ENCODE measurements at regions not wholly inside any gene's neighbourhood (a gene's known extent, or its start where the extent isn't known, plus 50 kb on each side); places are given as distances from the start of the nearest gene placed in this dataset.

- Histone ChIP-seq H3K36me3 (no peaks in the 10 kb centered on the region), H3K27ac (peak overlapping the region in 3 of 8 donors; percentile 41 to 54 (median 44)), H3K4me1 (peaks cover 0 to 36% (median 16%) of the 10 kb centered on the region in 6 donors), H3K9me3 (no peaks in the 10 kb centered on the region), H3K4me3 (no peak overlapping the region), H3K27me3 (replicated peaks in 1 of 7) (peaks cover 0 to 64% (median 0%) of the 10 kb centered on the region in 7 donors)
- intact Hi-C loops (cut with DNase I; ENCODE audit: low total_unique reads) = no loop called here
- DNase-seq = no peak
- TF ChIP-seq POLR2A (IDR thresholded peaks at IDR 0.05) = no peak
- TF ChIP-seq POLR2AphosphoS5 (IDR thresholded peaks at IDR 0.05) = no peak
- TF ChIP-seq, protein P1, sequence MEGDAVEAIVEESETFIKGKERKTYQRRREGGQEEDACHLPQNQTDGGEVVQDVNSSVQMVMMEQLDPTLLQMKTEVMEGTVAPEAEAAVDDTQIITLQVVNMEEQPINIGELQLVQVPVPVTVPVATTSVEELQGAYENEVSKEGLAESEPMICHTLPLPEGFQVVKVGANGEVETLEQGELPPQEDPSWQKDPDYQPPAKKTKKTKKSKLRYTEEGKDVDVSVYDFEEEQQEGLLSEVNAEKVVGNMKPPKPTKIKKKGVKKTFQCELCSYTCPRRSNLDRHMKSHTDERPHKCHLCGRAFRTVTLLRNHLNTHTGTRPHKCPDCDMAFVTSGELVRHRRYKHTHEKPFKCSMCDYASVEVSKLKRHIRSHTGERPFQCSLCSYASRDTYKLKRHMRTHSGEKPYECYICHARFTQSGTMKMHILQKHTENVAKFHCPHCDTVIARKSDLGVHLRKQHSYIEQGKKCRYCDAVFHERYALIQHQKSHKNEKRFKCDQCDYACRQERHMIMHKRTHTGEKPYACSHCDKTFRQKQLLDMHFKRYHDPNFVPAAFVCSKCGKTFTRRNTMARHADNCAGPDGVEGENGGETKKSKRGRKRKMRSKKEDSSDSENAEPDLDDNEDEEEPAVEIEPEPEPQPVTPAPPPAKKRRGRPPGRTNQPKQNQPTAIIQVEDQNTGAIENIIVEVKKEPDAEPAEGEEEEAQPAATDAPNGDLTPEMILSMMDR (IDR thresholded peaks at IDR 0.05 in 8 of 11, conservative IDR thresholded peaks at IDR 0.05 in 3 of 11) = no peak
- 30 to 40% (median 32%) methylated on average over 9 to 10 of the region's 10 CpGs for WGBS, 5 donors
Measured at GRCh38 chr17:79305376-79305767, 230.7 kb downstream of the ENGASE start.

DNA sequence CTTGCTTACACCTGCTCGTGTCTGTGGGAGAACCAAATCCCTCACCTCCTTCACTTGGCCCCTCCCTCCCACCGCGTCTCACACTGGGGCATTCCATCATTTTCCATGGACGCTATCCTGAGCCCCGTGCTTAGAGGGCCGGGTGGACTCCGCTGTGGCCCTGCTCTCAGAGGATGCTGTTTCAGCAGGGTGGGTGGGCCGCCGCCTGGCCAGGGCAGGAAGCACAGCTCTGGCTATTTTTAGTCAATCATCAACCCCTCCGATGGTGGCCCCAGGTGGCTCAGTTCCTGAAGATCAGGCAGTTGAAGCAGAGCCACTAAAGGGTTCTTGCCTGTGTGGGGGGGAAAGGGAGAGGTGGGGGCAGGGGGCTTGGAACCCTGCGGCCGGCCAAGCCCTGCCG lies 230.3 kb downstream of the ENGASE start:
- Histone ChIP-seq H3K36me3 (no peaks in the 10 kb centered on the region), H3K27me3 (replicated peaks in 1 of 7) (peaks cover 0 to 60% (median 0%) of the 10 kb centered on the region in 7 donors), H3K4me1 (peaks cover 0 to 36% (median 16%) of the 10 kb centered on the region in 6 donors), H3K4me3 (no peak overlapping the region), H3K9me3 (no peaks in the 10 kb centered on the region), H3K27ac (no peak overlapping the region)
- intact Hi-C loops (cut with DNase I; ENCODE audit: low total_unique reads) = no loop called here
- DNase-seq = no peak
- 28 to 44% (median 34%) methylated on average over 13 of the region's 13 CpGs for WGBS, 5 donors
- TF ChIP-seq POLR2AphosphoS5 (IDR thresholded peaks at IDR 0.05) (no peak), POLR2A (IDR thresholded peaks at IDR 0.05) (no peak)
- TF ChIP-seq, protein P1 (IDR thresholded peaks at IDR 0.05 in 8 of 11, conservative IDR thresholded peaks at IDR 0.05 in 3 of 11) = no peak

DNA sequence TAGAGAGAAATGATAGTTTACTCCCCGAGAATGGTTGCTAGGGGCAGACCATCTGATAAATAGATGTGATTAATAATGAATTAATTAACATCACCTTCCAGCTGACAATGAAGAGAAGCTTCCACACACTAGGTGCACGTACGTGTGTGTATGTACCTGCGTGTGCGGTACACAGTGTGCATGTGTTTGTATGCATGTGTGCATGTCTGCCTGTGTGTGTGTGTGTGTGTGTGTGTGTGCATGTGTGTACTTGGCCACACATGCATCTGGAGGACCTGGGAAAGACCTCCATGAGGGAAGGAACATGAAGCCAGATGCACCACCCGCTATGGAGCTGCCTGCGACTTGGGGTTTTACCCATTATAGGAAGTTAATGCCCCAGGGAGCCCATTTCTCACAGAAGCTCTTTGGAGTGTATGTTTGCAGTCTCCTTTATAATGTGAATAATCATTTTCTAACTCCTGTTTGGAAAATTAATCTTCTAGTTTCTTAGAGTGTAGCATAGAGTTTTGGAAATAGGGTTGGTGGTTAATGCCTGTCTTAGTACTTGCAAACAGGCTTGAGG lies 229.1 kb downstream of the ENGASE start:
- no peak for DNase-seq
- intact Hi-C loops (cut with DNase I; ENCODE audit: low total_unique reads) = no loop called here
- H3K9me3 ChIP-seq = no peaks in the 10 kb centered on the region
- TF ChIP-seq, protein P1 (IDR thresholded peaks at IDR 0.05 in 8 of 11, conservative IDR thresholded peaks at IDR 0.05 in 3 of 11) = no peak
- no peak for TF ChIP-seq POLR2A (IDR thresholded peaks at IDR 0.05)
- no peak for TF ChIP-seq POLR2AphosphoS5 (IDR thresholded peaks at IDR 0.05)
- 76 to 82% (median 79%) methylated on average over 7 of the region's 7 CpGs for WGBS, 5 donors
- H3K4me1 ChIP-seq = peaks cover 0 to 36% (median 16%) of the 10 kb centered on the region in 6 donors
- peaks cover 0 to 61% (median 0%) of the 10 kb centered on the region in 7 donors for H3K27me3 ChIP-seq (replicated peaks in 1 of 7)
- H3K27ac ChIP-seq = no peak overlapping the region
- H3K36me3 ChIP-seq = no peaks in the 10 kb centered on the region
- H3K4me3 ChIP-seq = no peak overlapping the region

DNA sequence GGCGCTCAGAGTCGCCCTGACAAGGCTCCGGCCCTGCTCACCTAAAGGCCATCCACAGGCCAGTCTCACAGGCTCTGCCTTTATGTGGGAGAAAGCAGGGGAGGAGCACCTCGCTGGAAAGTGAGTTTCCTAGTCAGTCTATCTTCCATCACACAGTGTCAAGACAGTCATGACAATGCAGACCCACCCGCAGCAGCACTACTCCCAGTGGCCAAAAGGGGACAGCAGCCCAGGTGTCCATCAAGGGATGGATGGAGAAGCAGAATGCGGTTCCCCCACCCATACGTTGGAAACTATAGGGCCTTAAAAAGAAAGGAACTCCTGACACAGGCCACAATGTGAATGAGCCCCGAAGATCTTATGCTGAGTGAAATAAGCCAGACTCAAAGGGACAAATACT lies 226.8 kb downstream of the ENGASE start:
- intact Hi-C loops (cut with DNase I; ENCODE audit: low total_unique reads) = no loop called here
- Histone ChIP-seq H3K9me3 (no peaks in the 10 kb centered on the region), H3K4me1 (peaks cover 0 to 27% (median 14%) of the 10 kb centered on the region in 6 donors), H3K27ac (no peak overlapping the region), H3K27me3 (replicated peaks in 1 of 7) (peaks cover 0 to 65% (median 9%) of the 10 kb centered on the region in 7 donors), H3K36me3 (no peaks in the 10 kb centered on the region), H3K4me3 (no peak overlapping the region)
- no peak for DNase-seq
- TF ChIP-seq POLR2AphosphoS5 (IDR thresholded peaks at IDR 0.05) = no peak
- TF ChIP-seq, protein P1 (IDR thresholded peaks at IDR 0.05 in 8 of 11, conservative IDR thresholded peaks at IDR 0.05 in 3 of 11) = no peak
- no peak for TF ChIP-seq POLR2A (IDR thresholded peaks at IDR 0.05)
- 74 to 86% (median 79%) methylated on average over 8 of the region's 8 CpGs for WGBS, 5 donors
